Inferior parietal cortex (tissue), 1 donor: ENCODE measurements at regions not wholly inside any gene's neighbourhood (a gene's known extent, or its start where the extent isn't known, plus 50 kb on each side); places are given as distances from the start of the nearest gene placed in this dataset.
A peak's percentile ranks its signal among the peaks of the same experiment; 100 is the strongest.

Source experiments
- DNase-seq: peaks from one replicate; pipeline ENCODE4 v3.0.0-alpha.2; 2016; ENCODE audit errors: extremely low spot score

GRCh38 chr18:38329145-38329544 lies 763.5 kb upstream of the CELF4 start:
- DNase-seq = no peak

GRCh38 chr18:38322206-38322605 lies 756.6 kb upstream of the CELF4 start:
- no peak for DNase-seq

- DNase-seq = no peak
These were observed 755.7 kb upstream of the CELF4 start for GRCh38 chr18:38321262-38321661.

- no peak for DNase-seq
These were observed 752.8 kb upstream of the CELF4 start for GRCh38 chr18:38318416-38318815.

- DNase-seq = no peak
These were observed 748.2 kb upstream of the CELF4 start for GRCh38 chr18:38313831-38314230.

GRCh38 chr18:38312532-38312931 lies 746.9 kb upstream of the CELF4 start:
- no peak for DNase-seq

- no peak for DNase-seq
These were observed 745.3 kb upstream of the CELF4 start for GRCh38 chr18:38310936-38311335.

GRCh38 chr18:38307914-38308313 lies 742.3 kb upstream of the CELF4 start:
- DNase-seq = peak; percentile 5

- DNase-seq = no peak
These were observed 740.4 kb upstream of the CELF4 start for GRCh38 chr18:38305961-38306360.

GRCh38 chr18:38301621-38302020 lies 736.0 kb upstream of the CELF4 start:
- DNase-seq = no peak

GRCh38 chr18:38297910-38298309 lies 732.3 kb upstream of the CELF4 start:
- no peak for DNase-seq

GRCh38 chr18:38290229-38290628 lies 724.6 kb upstream of the CELF4 start:
- DNase-seq = no peak

- DNase-seq = no peak
These were observed 719.4 kb upstream of the CELF4 start for GRCh38 chr18:38284972-38285371.

- DNase-seq = no peak
These were observed 697.5 kb upstream of the CELF4 start for GRCh38 chr18:38263066-38263465.

GRCh38 chr18:38262661-38263060 lies 697.1 kb upstream of the CELF4 start:
- DNase-seq = no peak

GRCh38 chr18:38257661-38258060 lies 692.1 kb upstream of the CELF4 start:
- no peak for DNase-seq

- no peak for DNase-seq
These were observed 690.8 kb upstream of the CELF4 start for GRCh38 chr18:38256366-38256765.

- no peak for DNase-seq
These were observed 685.4 kb upstream of the CELF4 start for GRCh38 chr18:38250971-38251370.

- DNase-seq = no peak
These were observed 678.9 kb upstream of the CELF4 start for GRCh38 chr18:38244480-38244879.

- DNase-seq = no peak
These were observed 677.7 kb upstream of the CELF4 start for GRCh38 chr18:38243291-38243690.

- DNase-seq = no peak
These were observed 676.1 kb upstream of the CELF4 start for GRCh38 chr18:38241736-38242135.

GRCh38 chr18:38241216-38241615 lies 675.6 kb upstream of the CELF4 start:
- DNase-seq = no peak

- DNase-seq = no peak
These were observed 674.0 kb upstream of the CELF4 start for GRCh38 chr18:38239606-38240005.

- DNase-seq = no peak
These were observed 672.2 kb upstream of the CELF4 start for GRCh38 chr18:38237796-38238195.
